ENCODE measurements at regions not wholly inside any gene's neighbourhood (a gene's known extent, or its start where the extent isn't known, plus 50 kb on each side); places are given as distances from the start of the nearest gene placed in this dataset.

GRCh38 chr5:6279607-6280006 lies 98.7 kb downstream of the MED10 start:
- 74 to 83% methylated on average over 5 of the region's 5 CpGs for WGBS, 2 donors

GRCh38 chr5:6274846-6275543 lies 103.4 kb downstream of the MED10 start:
- Histone ChIP-seq H3K9me3 (no peaks in the 10 kb centered on the region), H3K36me3 (no peaks in the 10 kb centered on the region), H3K4me1 (no peaks in the 10 kb centered on the region), H3K4me3 (no peak overlapping the region), H3K27me3 (no peaks in the 10 kb centered on the region), H3K27ac (no peak overlapping the region)
- no peak for TF ChIP-seq EP300 (IDR thresholded peaks at IDR 0.05)
- no peak for TF ChIP-seq POLR2AphosphoS5 (IDR thresholded peaks at IDR 0.05)
- TF ChIP-seq POLR2A (IDR thresholded peaks at IDR 0.05) = no peak
- no peak for TF ChIP-seq CTCF (IDR thresholded peaks at IDR 0.05)
- WGBS, 2 donors = 65 to 69% methylated on average over 2 of the region's 2 CpGs
- DNase-seq = no peak
- intact Hi-C loops (cut with DNase I) = no loop called here

More at GRCh38 chr5:6279607-6280006, 98.7 kb downstream of the MED10 start:
- no peak overlapping the region for H3K4me3 ChIP-seq
- intact Hi-C loops (cut with DNase I) = no loop called here
- no peaks in the 10 kb centered on the region for H3K36me3 ChIP-seq
- no peak overlapping the region for H3K27ac ChIP-seq
- H3K9me3 ChIP-seq = no peaks in the 10 kb centered on the region
- H3K27me3 ChIP-seq = no peaks in the 10 kb centered on the region
- no peak for DNase-seq
- TF ChIP-seq CTCF (IDR thresholded peaks at IDR 0.05) = no peak
- no peak for TF ChIP-seq EP300 (IDR thresholded peaks at IDR 0.05)
- TF ChIP-seq POLR2A (IDR thresholded peaks at IDR 0.05) = no peak
- TF ChIP-seq POLR2AphosphoS5 (IDR thresholded peaks at IDR 0.05) = no peak
- no peaks in the 10 kb centered on the region for H3K4me1 ChIP-seq

- no peaks in the 10 kb centered on the region for H3K4me1 ChIP-seq
- H3K27ac ChIP-seq = no peak overlapping the region
- DNase-seq = no peak
- WGBS, 2 donors = 76 to 90% methylated on average over 4 of the region's 4 CpGs
- no peaks in the 10 kb centered on the region for H3K9me3 ChIP-seq
- no peaks in the 10 kb centered on the region for H3K36me3 ChIP-seq
- no peak for TF ChIP-seq EP300 (IDR thresholded peaks at IDR 0.05)
- TF ChIP-seq POLR2A (IDR thresholded peaks at IDR 0.05) = no peak
- TF ChIP-seq CTCF (IDR thresholded peaks at IDR 0.05) = no peak
- TF ChIP-seq POLR2AphosphoS5 (IDR thresholded peaks at IDR 0.05) = no peak
- no peaks in the 10 kb centered on the region for H3K27me3 ChIP-seq
- H3K4me3 ChIP-seq = no peak overlapping the region
- intact Hi-C loops (cut with DNase I) = no loop called here
These were observed 104.6 kb downstream of the MED10 start for GRCh38 chr5:6273749-6274148.

- no peak overlapping the region for H3K27ac ChIP-seq
- H3K9me3 ChIP-seq = no peaks in the 10 kb centered on the region
- H3K27me3 ChIP-seq = no peaks in the 10 kb centered on the region
- intact Hi-C loops (cut with DNase I) = no loop called here
- no peak overlapping the region for H3K4me3 ChIP-seq
- H3K36me3 ChIP-seq = no peaks in the 10 kb centered on the region
- H3K4me1 ChIP-seq = no peaks in the 10 kb centered on the region
- no peak for TF ChIP-seq CTCF (IDR thresholded peaks at IDR 0.05)
- TF ChIP-seq POLR2A (IDR thresholded peaks at IDR 0.05) = no peak
- no peak for TF ChIP-seq POLR2AphosphoS5 (IDR thresholded peaks at IDR 0.05)
- TF ChIP-seq EP300 (IDR thresholded peaks at IDR 0.05) = no peak
- WGBS, 2 donors = 83% methylated on average over 10 of the region's 10 CpGs
- no peak for DNase-seq
These were observed 105.1 kb downstream of the MED10 start for GRCh38 chr5:6273090-6273735.

All from sigmoid colon (tissue), 6 donors.